NCI-H1694 (cell line): ENCODE measurements at regions not wholly inside any gene's neighbourhood (a gene's known extent, or its start where the extent isn't known, plus 50 kb on each side); places are given as distances from the start of the nearest gene placed in this dataset.

ENCODE experiments used
- DNase-seq: peaks from one replicate; lab custom pipeline; 2025; lab: John Stamatoyannopoulos, UW

DNA sequence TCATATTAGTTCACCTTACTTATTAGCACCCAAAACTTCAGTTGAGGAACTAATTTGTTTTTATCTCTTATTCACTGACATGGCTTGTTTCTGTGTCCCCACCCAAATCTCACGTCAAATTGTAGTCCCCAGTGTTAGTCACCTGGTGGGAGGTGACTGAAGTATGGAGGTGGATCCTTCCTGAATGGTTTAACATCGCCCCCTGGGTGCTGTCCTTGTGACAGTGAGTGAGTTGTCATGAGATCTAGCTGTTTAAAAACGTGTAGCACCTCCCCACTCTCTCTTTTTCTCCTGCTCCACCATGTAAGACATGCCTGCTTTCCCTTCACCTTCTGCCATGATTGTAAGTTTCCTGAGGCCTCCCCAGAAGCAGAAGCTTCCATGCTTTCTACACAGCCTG, 75.0 kb upstream of the HECTD2 start:
- no peak for DNase-seq

DNA sequence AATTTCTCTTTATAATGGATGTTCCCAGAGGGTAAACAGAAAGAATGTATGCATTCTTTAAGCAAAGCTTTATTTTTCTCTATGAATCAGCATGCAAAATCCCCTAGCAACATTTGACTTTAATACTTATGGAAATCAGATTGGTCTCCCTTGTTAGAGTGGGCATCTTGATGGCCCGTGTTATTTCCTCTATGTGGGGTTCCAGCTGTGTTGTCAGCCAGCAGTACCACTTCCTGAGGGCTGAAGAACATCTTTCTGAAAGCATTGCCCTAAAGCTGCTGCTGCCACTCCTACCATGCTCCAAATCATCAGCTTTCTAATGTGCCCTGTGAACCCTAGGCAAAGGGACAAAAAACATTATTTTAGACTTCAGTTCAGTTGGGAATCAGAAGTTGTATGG, 70.4 kb upstream of the HECTD2 start:
- no peak for DNase-seq

DNA sequence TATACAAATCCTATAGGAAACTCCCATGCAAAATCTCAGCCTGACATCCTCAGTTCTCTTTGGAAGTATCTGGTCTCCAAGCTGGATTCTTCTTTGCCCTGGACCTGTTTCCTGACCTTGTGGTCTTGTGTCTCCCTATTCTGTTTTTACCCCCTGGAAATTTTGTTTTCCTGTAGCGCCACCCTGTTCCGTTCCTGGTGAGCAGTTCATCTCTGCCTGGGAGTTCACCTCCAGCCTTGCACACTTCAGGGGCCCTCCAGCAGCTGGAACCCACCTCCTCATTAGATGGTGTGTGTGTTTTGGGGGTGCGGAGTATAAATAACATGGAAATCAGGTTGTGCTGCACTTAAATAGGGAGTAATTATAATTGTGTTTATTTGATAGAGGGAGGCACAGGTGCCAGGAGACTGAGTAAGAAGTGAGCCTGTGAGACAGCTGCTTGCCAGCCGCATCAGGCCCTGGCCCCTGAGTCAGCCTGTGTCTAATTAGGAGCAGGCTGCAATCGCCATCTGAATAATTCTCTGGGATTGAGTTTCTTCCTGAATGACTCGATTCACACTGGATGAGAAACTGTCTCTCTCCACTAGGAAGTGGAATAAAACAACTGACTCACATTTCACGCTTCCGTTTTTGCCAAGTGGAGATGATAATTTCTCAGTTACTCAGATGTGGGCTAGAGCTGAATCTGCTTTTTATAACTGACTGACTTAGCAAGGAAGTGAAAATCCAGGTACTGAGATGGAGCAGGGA, 69.4 kb upstream of the HECTD2 start:
- peak; percentile 17 for DNase-seq

DNA sequence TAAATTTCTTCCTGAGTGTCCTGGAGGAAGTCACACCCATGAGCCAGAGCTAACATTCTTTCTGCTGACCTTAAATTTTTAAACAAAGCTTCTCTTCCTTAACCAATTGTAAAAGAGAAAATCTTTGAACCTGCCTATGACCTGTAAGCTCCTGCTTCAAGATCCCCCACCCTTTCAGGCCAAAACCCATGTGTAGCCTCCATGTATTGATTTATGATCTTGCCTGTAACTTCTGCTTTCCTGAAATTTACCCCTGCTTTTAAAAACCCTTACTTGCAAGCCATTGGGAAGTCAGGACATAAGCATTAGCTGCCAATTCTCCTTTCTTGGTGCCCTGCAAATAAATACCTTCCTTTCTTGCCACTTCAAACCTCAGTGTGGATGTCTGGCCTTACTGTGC, 68.5 kb upstream of the HECTD2 start:
- no peak for DNase-seq

DNA sequence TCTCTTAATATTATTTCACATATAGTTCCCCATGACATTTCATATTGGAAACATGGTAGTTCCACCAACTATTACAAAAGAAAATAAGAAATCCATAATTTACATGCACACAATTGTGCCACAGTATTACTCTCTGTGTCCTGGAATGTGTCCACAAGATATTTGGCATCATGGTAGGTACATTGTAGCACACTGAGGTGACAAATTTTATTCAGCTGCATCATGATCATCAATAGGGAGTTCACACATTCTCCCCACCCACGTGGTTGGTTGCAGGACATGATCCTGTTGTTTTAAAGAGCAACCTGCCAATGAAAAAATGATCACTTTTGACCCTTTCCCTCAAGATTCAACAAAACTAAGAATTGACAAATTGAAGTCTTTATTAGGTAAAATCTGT, 67.1 kb upstream of the HECTD2 start:
- DNase-seq = no peak

DNA sequence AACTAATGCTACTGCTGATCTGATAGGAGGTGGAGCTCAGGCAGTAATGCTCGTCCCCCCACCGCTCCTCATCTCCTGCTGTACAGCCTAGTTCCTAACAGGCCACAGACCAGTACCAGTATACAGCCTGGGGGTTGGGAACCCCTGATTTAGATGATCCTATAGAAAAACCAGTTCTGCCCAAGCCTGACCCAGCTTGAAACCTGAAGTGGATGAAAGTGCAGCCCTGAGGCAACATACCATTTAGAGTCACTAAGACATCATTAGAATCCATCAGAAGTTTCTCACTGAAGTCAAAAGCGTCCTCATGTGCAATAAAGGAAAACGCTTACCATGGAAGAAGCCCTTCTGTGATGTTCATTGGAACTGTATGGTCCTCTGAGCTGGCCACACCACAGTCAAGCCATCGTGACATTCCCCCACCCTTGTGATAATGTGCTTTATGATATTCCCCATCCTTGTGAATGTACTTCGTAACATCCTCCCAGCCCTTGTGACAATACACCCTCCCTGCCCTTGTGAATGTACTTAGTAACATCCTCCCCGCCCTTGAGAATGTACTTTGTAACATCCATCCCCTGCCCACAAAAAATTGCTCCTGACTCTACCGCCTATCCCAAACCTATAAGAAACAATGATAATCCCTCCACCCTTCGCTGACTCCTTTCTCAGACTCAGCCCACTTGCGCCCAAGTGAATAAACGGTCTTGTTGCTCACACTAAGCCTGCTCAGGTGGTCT, 65.9 kb upstream of the HECTD2 start:
- no peak for DNase-seq

DNA sequence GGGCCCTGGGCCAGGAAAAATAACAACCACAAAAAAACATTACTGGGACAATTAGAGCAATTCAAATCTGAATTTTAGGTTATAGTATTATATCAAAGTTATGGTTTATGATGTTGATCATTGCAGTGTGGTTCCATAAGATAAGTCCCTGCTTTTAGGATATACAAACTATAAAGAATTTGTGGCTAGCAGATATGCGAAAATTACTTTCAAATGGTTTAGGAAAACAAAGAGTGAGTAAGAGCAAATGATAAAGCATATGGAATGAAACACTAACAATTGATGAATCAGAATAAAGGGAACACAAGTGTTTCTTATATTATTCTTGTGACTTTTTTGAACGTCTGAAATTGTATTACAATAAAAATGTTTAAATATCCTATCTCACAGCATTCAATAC, 64.4 kb upstream of the HECTD2 start:
- no peak for DNase-seq

DNA sequence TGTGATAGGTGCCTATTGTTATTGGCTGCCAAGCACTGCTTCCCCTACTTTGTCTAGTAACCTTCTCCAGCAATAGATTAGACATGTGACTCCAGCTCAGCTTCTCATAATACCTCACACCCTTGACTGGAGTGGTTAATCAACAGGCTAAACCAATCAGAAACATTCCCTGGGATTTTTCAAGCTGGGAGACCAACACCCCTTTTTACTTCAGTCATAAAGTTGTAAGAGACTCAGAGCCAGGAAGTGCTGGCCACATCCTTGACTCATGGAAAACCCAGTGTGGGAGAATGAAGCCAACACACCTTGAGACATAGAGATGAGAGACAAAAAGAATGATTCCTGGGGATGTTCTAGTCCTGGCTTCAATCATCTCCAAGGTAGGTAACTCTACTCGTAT, 62.6 kb upstream of the HECTD2 start:
- no peak for DNase-seq

DNA sequence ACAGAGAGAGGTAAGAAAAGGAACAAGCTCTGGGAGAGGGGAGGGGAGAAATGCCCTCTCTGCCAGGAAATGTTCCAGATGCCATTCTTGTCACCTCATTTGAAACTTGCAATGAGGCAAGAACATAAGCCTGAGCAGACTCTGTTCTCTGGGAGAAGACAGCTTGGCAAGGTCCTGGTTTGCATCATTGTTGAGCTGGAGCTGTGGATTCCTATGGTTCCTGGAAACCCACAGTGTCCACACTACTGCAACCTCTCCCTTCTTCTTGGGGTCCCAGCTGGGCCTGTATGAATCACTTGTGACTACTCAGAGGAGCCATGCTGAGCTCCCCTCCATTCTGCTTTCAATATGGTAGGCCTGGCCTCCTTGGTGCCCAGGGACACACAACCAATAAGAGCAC, 60.8 kb upstream of the HECTD2 start:
- no peak for DNase-seq

DNA sequence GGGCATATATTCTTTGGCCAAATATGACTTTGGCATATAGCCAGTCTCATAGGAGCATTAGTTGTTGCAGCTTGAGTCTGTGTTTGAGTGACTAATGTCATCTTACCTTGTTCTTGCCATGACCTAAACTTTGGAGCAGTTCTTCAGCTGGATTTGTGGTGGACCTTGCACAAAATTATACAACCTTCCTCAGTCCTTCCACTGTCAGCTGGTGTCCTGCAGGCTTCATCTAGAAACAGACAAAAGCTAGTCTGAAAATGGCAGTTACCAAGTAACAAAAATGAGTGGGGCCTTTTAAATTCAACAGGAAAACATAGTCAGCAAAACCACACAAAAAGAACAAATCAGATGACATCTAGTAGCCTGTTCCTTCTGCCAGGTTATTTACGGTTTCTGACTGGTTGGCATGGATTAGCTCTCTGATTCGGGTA, 59.5 kb upstream of the HECTD2 start:
- no peak for DNase-seq

DNA sequence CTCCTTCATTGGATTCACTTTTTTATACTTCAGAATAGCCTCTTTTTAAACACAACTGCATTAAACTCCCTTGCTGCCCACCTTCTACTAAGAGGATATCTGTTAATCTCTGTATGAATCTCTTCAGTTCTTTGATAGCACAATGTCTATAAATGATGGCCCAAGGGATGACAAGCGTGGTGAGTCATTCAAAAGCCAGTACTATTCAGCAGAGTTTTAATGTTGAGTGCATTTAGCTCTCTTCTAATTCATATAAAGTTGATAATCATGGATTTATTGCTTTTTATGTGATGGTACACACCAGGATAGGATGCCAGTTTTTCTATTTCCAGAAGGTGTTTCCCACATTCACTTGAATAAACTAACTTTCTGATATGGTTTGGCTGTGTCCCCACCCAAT, 57.4 kb upstream of the HECTD2 start:
- no peak for DNase-seq

DNA sequence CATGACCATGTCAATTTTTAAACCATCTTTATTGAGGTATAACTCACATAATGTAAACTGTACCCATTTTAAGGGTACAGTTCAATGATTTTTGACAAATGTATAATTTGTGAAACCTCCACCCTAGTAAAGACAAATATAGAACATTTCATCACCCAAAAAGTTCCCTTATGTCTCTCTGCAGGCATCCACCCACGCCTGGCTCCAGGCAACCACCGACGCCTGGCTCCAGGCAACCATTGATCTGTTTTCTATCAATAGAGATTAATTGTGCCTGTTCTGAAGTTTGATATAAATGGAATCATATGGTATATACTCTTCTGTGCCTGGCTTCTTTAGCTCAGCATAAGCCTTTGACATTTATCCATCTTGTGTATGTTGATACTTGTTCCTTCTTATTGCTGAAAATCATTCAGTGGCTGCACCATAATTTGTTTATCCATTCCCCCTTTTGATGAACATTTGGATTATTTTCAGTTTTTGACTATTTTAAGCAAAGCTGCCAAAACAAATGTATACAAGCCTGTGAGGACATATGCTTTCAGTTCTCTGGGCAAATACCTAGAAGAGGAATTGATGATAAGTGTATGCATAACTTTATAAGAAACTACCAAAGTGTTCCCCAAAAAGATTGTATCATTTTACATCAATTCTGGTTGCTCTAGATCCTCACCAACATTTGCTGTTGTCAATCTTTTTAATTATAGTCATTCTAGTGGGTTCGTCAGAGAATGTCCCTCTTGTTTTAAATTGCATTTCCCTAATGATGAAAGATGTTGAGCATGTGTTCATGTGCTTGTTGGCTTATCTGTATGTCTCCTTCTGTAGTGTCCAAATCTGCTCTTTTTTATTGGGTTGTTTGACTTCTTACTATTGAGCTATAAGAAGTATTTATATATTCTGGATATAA, 55.7 kb upstream of the HECTD2 start:
- DNase-seq = no peak

DNA sequence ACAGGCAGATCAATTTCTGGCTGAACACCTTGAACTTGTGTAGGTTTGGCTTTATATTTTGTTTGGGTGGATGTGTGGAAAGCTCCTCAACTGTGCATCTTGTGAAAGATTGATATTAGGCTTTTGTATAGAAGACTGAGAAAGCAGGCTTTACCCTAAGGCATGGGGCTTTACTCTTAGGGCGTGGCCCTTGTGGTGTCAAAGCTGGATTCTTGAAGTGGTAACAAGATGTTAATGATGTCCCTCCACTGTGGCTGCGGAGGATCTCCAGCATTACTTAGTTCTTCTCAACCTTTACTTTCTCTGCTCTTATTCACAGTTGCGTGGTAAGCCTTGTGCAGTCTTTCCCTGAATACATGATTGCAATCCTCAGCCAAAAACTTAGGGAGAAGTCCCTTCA, 54.1 kb upstream of the HECTD2 start:
- no peak for DNase-seq

DNA sequence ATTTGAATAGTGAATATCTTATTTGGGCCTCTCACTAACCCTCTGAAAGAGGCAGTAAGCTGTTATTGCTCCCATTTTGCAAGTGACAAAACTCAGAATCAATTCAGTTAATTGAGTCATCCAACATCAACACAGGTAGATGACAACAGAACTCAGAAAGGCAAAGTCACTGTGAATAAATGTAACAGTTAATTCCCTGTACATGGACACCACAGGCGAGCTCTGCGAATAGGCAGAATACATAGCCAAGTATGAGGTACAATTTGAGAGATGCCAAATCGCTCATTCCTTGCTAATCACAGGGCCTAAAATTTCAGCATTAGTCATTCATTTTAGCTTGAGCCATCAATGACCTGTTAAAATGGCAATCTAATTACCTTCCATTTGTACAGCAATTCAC, 52.6 kb upstream of the HECTD2 start:
- DNase-seq = no peak
